ENCODE measurements at regions not wholly inside any gene's neighbourhood (a gene's known extent, or its start where the extent isn't known, plus 50 kb on each side); places are given as distances from the start of the nearest gene placed in this dataset.

- H3K9me3 ChIP-seq (ENCODE audit: control insufficient read depth, insufficient read depth, low read length) = no peaks in the 10 kb centered on the region
- DNase-seq (ENCODE audit: low read depth, low spot score) = no peak
- ChIA-PET POLR2A (no interaction called here), CTCF (no interaction called here)
- no peaks in the 10 kb centered on the region for H3K27me3 ChIP-seq (ENCODE audit: control insufficient read depth, insufficient read depth, low read length)
- H3K4me3 ChIP-seq (ENCODE audit: low read depth, low read length) = no peak overlapping the region
- no peak overlapping the region for H3K27ac ChIP-seq (ENCODE audit: low read depth, low read length)
- TF ChIP-seq, protein P1, sequence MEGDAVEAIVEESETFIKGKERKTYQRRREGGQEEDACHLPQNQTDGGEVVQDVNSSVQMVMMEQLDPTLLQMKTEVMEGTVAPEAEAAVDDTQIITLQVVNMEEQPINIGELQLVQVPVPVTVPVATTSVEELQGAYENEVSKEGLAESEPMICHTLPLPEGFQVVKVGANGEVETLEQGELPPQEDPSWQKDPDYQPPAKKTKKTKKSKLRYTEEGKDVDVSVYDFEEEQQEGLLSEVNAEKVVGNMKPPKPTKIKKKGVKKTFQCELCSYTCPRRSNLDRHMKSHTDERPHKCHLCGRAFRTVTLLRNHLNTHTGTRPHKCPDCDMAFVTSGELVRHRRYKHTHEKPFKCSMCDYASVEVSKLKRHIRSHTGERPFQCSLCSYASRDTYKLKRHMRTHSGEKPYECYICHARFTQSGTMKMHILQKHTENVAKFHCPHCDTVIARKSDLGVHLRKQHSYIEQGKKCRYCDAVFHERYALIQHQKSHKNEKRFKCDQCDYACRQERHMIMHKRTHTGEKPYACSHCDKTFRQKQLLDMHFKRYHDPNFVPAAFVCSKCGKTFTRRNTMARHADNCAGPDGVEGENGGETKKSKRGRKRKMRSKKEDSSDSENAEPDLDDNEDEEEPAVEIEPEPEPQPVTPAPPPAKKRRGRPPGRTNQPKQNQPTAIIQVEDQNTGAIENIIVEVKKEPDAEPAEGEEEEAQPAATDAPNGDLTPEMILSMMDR (IDR thresholded peaks at IDR 0.05; ENCODE audit: low read depth, low read length) = no peak
Observed at GRCh38 chr11:112718483-112718882, 242.7 kb upstream of the NCAM1 start.

GRCh38 chr11:112719736-112720525 lies 241.3 kb upstream of the NCAM1 start:
- POLR2A ChIA-PET = no interaction called here
- CTCF ChIA-PET = no interaction called here

DNA sequence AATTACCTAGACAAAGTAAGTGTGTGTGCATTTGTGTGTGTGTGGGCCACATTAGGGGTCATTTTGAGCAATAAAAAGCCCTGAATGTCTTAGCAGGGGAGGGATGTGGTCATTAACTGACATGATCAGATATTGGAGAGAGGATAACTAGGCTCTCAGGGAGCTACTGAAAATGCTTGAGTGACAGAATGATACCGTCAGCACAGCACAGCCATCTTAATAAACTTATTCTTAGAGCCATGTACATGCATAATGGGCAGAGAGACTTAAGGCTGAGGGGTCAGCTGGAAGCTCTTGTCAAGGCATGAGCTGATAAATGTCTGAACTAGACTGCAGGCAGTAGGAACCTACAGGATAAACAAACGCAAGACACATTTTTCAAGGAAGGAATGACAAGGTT lies 239.1 kb upstream of the NCAM1 start:
- CTCF ChIA-PET = no interaction called here
- POLR2A ChIA-PET = no interaction called here
- H3K4me3 ChIP-seq (ENCODE audit: low read depth, low read length) = no peak overlapping the region
- DNase-seq (ENCODE audit: low read depth, low spot score) = no peak
- H3K9me3 ChIP-seq (ENCODE audit: control insufficient read depth, insufficient read depth, low read length) = no peaks in the 10 kb centered on the region
- H3K27me3 ChIP-seq (ENCODE audit: control insufficient read depth, insufficient read depth, low read length) = no peaks in the 10 kb centered on the region
- no peak overlapping the region for H3K27ac ChIP-seq (ENCODE audit: low read depth, low read length)
- TF ChIP-seq, protein P1 (IDR thresholded peaks at IDR 0.05; ENCODE audit: low read depth, low read length) = no peak

More at GRCh38 chr11:112719736-112720525, 241.3 kb upstream of the NCAM1 start:
- Histone ChIP-seq H3K27me3 (ENCODE audit: control insufficient read depth, insufficient read depth, low read length) (no peaks in the 10 kb centered on the region), H3K4me3 (ENCODE audit: low read depth, low read length) (no peak overlapping the region), H3K27ac (ENCODE audit: low read depth, low read length) (no peak overlapping the region), H3K9me3 (ENCODE audit: control insufficient read depth, insufficient read depth, low read length) (no peaks in the 10 kb centered on the region)
- DNase-seq (ENCODE audit: low read depth, low spot score) = no peak
- TF ChIP-seq, protein P1 (IDR thresholded peaks at IDR 0.05; ENCODE audit: low read depth, low read length) = no peak

- no peak overlapping the region for H3K27ac ChIP-seq (ENCODE audit: low read depth, low read length)
- ChIA-PET POLR2A (no interaction called here), CTCF (no interaction called here)
- TF ChIP-seq, protein P1 (IDR thresholded peaks at IDR 0.05; ENCODE audit: low read depth, low read length) = no peak
- no peaks in the 10 kb centered on the region for H3K9me3 ChIP-seq (ENCODE audit: control insufficient read depth, insufficient read depth, low read length)
- H3K27me3 ChIP-seq (ENCODE audit: control insufficient read depth, insufficient read depth, low read length) = no peaks in the 10 kb centered on the region
- no peak overlapping the region for H3K4me3 ChIP-seq (ENCODE audit: low read depth, low read length)
- DNase-seq (ENCODE audit: low read depth, low spot score) = no peak
Observed at GRCh38 chr11:112722876-112723275, 238.3 kb upstream of the NCAM1 start.

DNA sequence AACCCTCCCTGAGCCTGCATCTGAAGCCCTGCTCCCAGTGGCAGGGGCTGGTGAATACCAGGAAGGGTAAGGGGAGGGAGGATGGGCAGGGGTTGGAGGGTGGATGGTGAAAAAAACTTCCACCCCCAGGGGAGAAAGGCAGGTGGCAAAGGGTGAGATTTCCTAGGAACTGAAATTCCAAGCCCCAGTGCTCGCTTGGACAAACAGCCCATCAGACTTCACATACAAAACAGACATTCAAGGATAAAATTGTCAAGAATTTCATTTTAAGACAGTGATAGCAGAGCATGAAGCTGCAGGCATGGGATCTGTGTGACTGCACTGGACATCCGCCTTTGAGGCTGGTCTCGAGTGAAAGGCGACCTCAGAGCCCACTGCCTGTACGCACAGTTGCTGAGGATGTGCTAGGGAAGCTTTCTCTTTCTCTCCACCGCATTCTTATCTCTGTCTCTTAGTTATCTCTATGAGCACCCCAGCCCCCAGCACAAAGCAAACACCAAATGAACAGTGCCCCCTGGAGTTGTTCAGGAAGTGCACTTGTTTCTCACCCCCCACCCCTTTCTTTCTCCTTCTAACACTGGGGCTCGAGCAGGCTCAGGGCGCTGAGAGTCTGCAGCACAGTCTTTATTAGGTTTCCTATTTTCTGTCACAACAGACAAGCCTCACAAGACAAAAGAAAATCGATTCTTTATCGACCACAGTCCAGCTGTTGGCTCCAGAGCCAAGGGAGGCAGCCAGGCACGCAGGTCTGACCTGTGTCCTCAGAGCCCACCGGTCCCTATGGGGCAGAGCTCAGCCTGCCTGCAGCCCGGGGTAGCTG lies 237.3 kb upstream of the NCAM1 start:
- CTCF ChIA-PET = no interaction called here
- Histone ChIP-seq H3K9me3 (ENCODE audit: control insufficient read depth, insufficient read depth, low read length) (no peaks in the 10 kb centered on the region), H3K27me3 (ENCODE audit: control insufficient read depth, insufficient read depth, low read length) (no peaks in the 10 kb centered on the region), H3K4me3 (ENCODE audit: low read depth, low read length) (no peak overlapping the region), H3K27ac (ENCODE audit: low read depth, low read length) (no peak overlapping the region)
- no peak for DNase-seq (ENCODE audit: low read depth, low spot score)
- TF ChIP-seq, protein P1 (IDR thresholded peaks at IDR 0.05; ENCODE audit: low read depth, low read length) = no peak
- POLR2A ChIA-PET = no interaction called here

Measured in AG04450 (cell line).